Activated naive CD8-positive, alpha-beta T cell (primary cell): ENCODE measurements at regions not wholly inside any gene's neighbourhood (a gene's known extent, or its start where the extent isn't known, plus 50 kb on each side); places are given as distances from the start of the nearest gene placed in this dataset.

Experiments used
- H3K27ac Mint-ChIP-seq: one replicate; pipeline ENCODE4 v1.8.0; 2021; ENCODE audit warnings: mixed read lengths
- H3K27me3 Mint-ChIP-seq: one replicate; pipeline ENCODE4 v1.8.0; 2021; ENCODE audit warnings: mixed read lengths
- H3K36me3 Mint-ChIP-seq: one replicate; pipeline ENCODE4 v1.8.0; 2021; ENCODE audit warnings: mixed read lengths
- H3K4me1 Mint-ChIP-seq: one replicate; pipeline ENCODE4 v1.8.0; 2021; ENCODE audit warnings: low read depth, mixed read lengths
- H3K4me3 Mint-ChIP-seq: one replicate; pipeline ENCODE4 v1.8.0; 2021; ENCODE audit warnings: mild to moderate bottlenecking, mixed read lengths
- H3K9me3 Mint-ChIP-seq: one replicate; pipeline ENCODE4 v1.8.0; 2021; ENCODE audit warnings: low read depth, mixed read lengths

- Mint-ChIP-seq H3K36me3 (no peaks in the 10 kb centered on the region), H3K4me3 (no peak overlapping the region), H3K4me1 (peaks cover 5% of the 10 kb centered on the region), H3K9me3 (peaks cover 4% of the 10 kb centered on the region), H3K27ac (no peak overlapping the region), H3K27me3 (peaks cover 13% of the 10 kb centered on the region)
These were observed 97.1 kb upstream of the LGALSL start for GRCh38 chr2:64356906-64357305.

GRCh38 chr2:64359171-64359891 lies 94.6 kb upstream of the LGALSL start:
- H3K27ac Mint-ChIP-seq: no peak overlapping the region
- H3K4me1 Mint-ChIP-seq: peaks cover 5% of the 10 kb centered on the region
- no peaks in the 10 kb centered on the region for H3K36me3 Mint-ChIP-seq
- H3K9me3 Mint-ChIP-seq: no peaks in the 10 kb centered on the region
- peaks cover 13% of the 10 kb centered on the region for H3K27me3 Mint-ChIP-seq
- no peak overlapping the region for H3K4me3 Mint-ChIP-seq

GRCh38 chr2:64359892-64360657 lies 93.9 kb upstream of the LGALSL start:
- Mint-ChIP-seq H3K4me3 (no peak overlapping the region), H3K27me3 (peaks cover 13% of the 10 kb centered on the region), H3K4me1 (peaks cover 5% of the 10 kb centered on the region), H3K9me3 (no peaks in the 10 kb centered on the region), H3K36me3 (no peaks in the 10 kb centered on the region), H3K27ac (no peak overlapping the region)

GRCh38 chr2:64361151-64361938 lies 92.6 kb upstream of the LGALSL start:
- Mint-ChIP-seq H3K36me3 (no peaks in the 10 kb centered on the region), H3K4me1 (peaks cover 3% of the 10 kb centered on the region), H3K4me3 (no peak overlapping the region), H3K27me3 (peaks cover 10% of the 10 kb centered on the region), H3K9me3 (no peaks in the 10 kb centered on the region), H3K27ac (no peak overlapping the region)

GRCh38 chr2:64362562-64363026 lies 91.4 kb upstream of the LGALSL start:
- Mint-ChIP-seq H3K9me3 (no peaks in the 10 kb centered on the region), H3K27me3 (peaks cover 4% of the 10 kb centered on the region), H3K4me3 (no peak overlapping the region), H3K36me3 (no peaks in the 10 kb centered on the region), H3K27ac (no peak overlapping the region), H3K4me1 (peaks cover 3% of the 10 kb centered on the region)

GRCh38 chr2:64363140-64363539 lies 90.8 kb upstream of the LGALSL start:
- Mint-ChIP-seq H3K36me3 (no peaks in the 10 kb centered on the region), H3K4me3 (no peak overlapping the region), H3K27ac (no peak overlapping the region), H3K27me3 (peaks cover 2% of the 10 kb centered on the region), H3K9me3 (no peaks in the 10 kb centered on the region), H3K4me1 (peaks cover 3% of the 10 kb centered on the region)

- H3K36me3 Mint-ChIP-seq: no peaks in the 10 kb centered on the region
- peaks cover 2% of the 10 kb centered on the region for H3K27me3 Mint-ChIP-seq
- no peaks in the 10 kb centered on the region for H3K9me3 Mint-ChIP-seq
- H3K27ac Mint-ChIP-seq: no peak overlapping the region
- H3K4me1 Mint-ChIP-seq: peaks cover 3% of the 10 kb centered on the region
- H3K4me3 Mint-ChIP-seq: no peak overlapping the region
These were observed 90.1 kb upstream of the LGALSL start for GRCh38 chr2:64363848-64364247.

GRCh38 chr2:64367444-64368232 lies 86.3 kb upstream of the LGALSL start:
- no peak overlapping the region for H3K27ac Mint-ChIP-seq
- no peaks in the 10 kb centered on the region for H3K4me1 Mint-ChIP-seq
- H3K4me3 Mint-ChIP-seq: no peak overlapping the region
- no peaks in the 10 kb centered on the region for H3K36me3 Mint-ChIP-seq
- no peaks in the 10 kb centered on the region for H3K9me3 Mint-ChIP-seq
- H3K27me3 Mint-ChIP-seq: no peaks in the 10 kb centered on the region

- no peaks in the 10 kb centered on the region for H3K9me3 Mint-ChIP-seq
- H3K27me3 Mint-ChIP-seq: no peaks in the 10 kb centered on the region
- H3K36me3 Mint-ChIP-seq: no peaks in the 10 kb centered on the region
- no peaks in the 10 kb centered on the region for H3K4me1 Mint-ChIP-seq
- H3K27ac Mint-ChIP-seq: no peak overlapping the region
- H3K4me3 Mint-ChIP-seq: no peak overlapping the region
These were observed 84.3 kb upstream of the LGALSL start for GRCh38 chr2:64369706-64370105.

GRCh38 chr2:64371727-64372126 lies 82.2 kb upstream of the LGALSL start:
- no peak overlapping the region for H3K27ac Mint-ChIP-seq
- no peaks in the 10 kb centered on the region for H3K9me3 Mint-ChIP-seq
- no peaks in the 10 kb centered on the region for H3K4me1 Mint-ChIP-seq
- H3K27me3 Mint-ChIP-seq: no peaks in the 10 kb centered on the region
- H3K36me3 Mint-ChIP-seq: no peaks in the 10 kb centered on the region
- H3K4me3 Mint-ChIP-seq: no peak overlapping the region

- H3K4me3 Mint-ChIP-seq: no peak overlapping the region
- no peaks in the 10 kb centered on the region for H3K27me3 Mint-ChIP-seq
- no peaks in the 10 kb centered on the region for H3K36me3 Mint-ChIP-seq
- no peak overlapping the region for H3K27ac Mint-ChIP-seq
- H3K9me3 Mint-ChIP-seq: no peaks in the 10 kb centered on the region
- H3K4me1 Mint-ChIP-seq: no peaks in the 10 kb centered on the region
These were observed 79.3 kb upstream of the LGALSL start for GRCh38 chr2:64374686-64375085.

- Mint-ChIP-seq H3K36me3 (no peaks in the 10 kb centered on the region), H3K9me3 (no peaks in the 10 kb centered on the region), H3K4me1 (no peaks in the 10 kb centered on the region), H3K4me3 (no peak overlapping the region), H3K27me3 (peaks cover 2% of the 10 kb centered on the region), H3K27ac (no peak overlapping the region)
These were observed 77.0 kb upstream of the LGALSL start for GRCh38 chr2:64376926-64377325.

GRCh38 chr2:64379186-64379585 lies 74.8 kb upstream of the LGALSL start:
- peaks cover 2% of the 10 kb centered on the region for H3K27me3 Mint-ChIP-seq
- no peak overlapping the region for H3K4me3 Mint-ChIP-seq
- H3K9me3 Mint-ChIP-seq: no peaks in the 10 kb centered on the region
- no peaks in the 10 kb centered on the region for H3K36me3 Mint-ChIP-seq
- H3K27ac Mint-ChIP-seq: no peak overlapping the region
- H3K4me1 Mint-ChIP-seq: no peaks in the 10 kb centered on the region

- no peak overlapping the region for H3K4me3 Mint-ChIP-seq
- no peaks in the 10 kb centered on the region for H3K9me3 Mint-ChIP-seq
- H3K4me1 Mint-ChIP-seq: no peaks in the 10 kb centered on the region
- peaks cover 2% of the 10 kb centered on the region for H3K27me3 Mint-ChIP-seq
- no peak overlapping the region for H3K27ac Mint-ChIP-seq
- no peaks in the 10 kb centered on the region for H3K36me3 Mint-ChIP-seq
These were observed 73.0 kb upstream of the LGALSL start for GRCh38 chr2:64380853-64381527.
